Muscle of arm (tissue), 1 donor: ENCODE measurements at regions not wholly inside any gene's neighbourhood (a gene's known extent, or its start where the extent isn't known, plus 50 kb on each side); places are given as distances from the start of the nearest gene placed in this dataset.
"Not testable (repeated sequence)": the region's sequence is repeated elsewhere in the genome, so short reads cannot be mapped to it uniquely, and the experiment has no call there.

ENCODE experiments used
- DNase-seq: peaks from one replicate; pipeline ENCODE4 v3.0.0-alpha.2; 2013

- DNase-seq: no peak
Observed at GRCh38 chr5:128667751-128668150, 129.7 kb upstream of the FBN2 start.

- DNase-seq: no peak
Observed at GRCh38 chr5:128668921-128669320, 130.9 kb upstream of the FBN2 start.

GRCh38 chr5:128669803-128670202, 131.8 kb upstream of the FBN2 start:
- no peak for DNase-seq

- DNase-seq: peak; percentile 51
Observed at GRCh38 chr5:128671943-128672342, 133.9 kb upstream of the FBN2 start.

- DNase-seq: peak; percentile 26
Observed at GRCh38 chr5:128673000-128673399, 135.0 kb upstream of the FBN2 start.

- no peak for DNase-seq
Observed at GRCh38 chr5:128673411-128673957, 135.4 kb upstream of the FBN2 start.

- DNase-seq: no peak
Observed at GRCh38 chr5:128673970-128674369, 135.9 kb upstream of the FBN2 start.

- DNase-seq: no peak
Observed at GRCh38 chr5:128674837-128675446, 136.9 kb upstream of the FBN2 start.

- DNase-seq: no peak
Observed at GRCh38 chr5:128681096-128681495, 143.1 kb upstream of the FBN2 start.

- DNase-seq: no peak
Observed at GRCh38 chr5:128681764-128682592, 143.9 kb upstream of the FBN2 start.

- DNase-seq: no peak
Observed at GRCh38 chr5:128682669-128683068, 144.6 kb upstream of the FBN2 start.

GRCh38 chr5:128684961-128685360, 146.9 kb upstream of the FBN2 start:
- DNase-seq: no peak

GRCh38 chr5:128687930-128688329, 149.9 kb upstream of the FBN2 start:
- no peak for DNase-seq

GRCh38 chr5:128693764-128694163, 155.7 kb upstream of the FBN2 start:
- no peak for DNase-seq

GRCh38 chr5:128695791-128696530, 157.9 kb upstream of the FBN2 start:
- DNase-seq: no peak

- DNase-seq: no peak
Observed at GRCh38 chr5:128701301-128701700, 163.3 kb upstream of the FBN2 start.

GRCh38 chr5:128703322-128703721, 165.3 kb upstream of the FBN2 start:
- DNase-seq: no peak

- no peak for DNase-seq
Observed at GRCh38 chr5:128706269-128706668, 168.2 kb upstream of the FBN2 start.

GRCh38 chr5:128708841-128709240, 170.8 kb upstream of the FBN2 start:
- no peak for DNase-seq

- DNase-seq: no peak
Observed at GRCh38 chr5:128711216-128711615, 173.2 kb upstream of the FBN2 start.

GRCh38 chr5:128714551-128714950, 176.5 kb upstream of the FBN2 start:
- no peak for DNase-seq

- peak; percentile 68 for DNase-seq
Observed at GRCh38 chr5:128722551-128722950, 184.5 kb upstream of the FBN2 start.

GRCh38 chr5:128730021-128730420, 192.0 kb upstream of the FBN2 start:
- not testable (repeated sequence) for DNase-seq
